GM12872 (cell line): ENCODE measurements at regions not wholly inside any gene's neighbourhood (a gene's known extent, or its start where the extent isn't known, plus 50 kb on each side); places are given as distances from the start of the nearest gene placed in this dataset.

Experiments used
- CTCF ChIP-seq: IDR thresholded peaks from 3 replicates; pipeline ENCODE4 v1.5.1; 2011; ENCODE audit warnings: low read depth, mild to moderate bottlenecking, low read length, moderate library complexity; ENCODE audit not compliant: insufficient read depth

GRCh38 chr5:179470201-179470600 is 80.2 kb upstream of the RUFY1 start:
- no peak for TF ChIP-seq CTCF

GRCh38 chr5:179468696-179469095 is 81.7 kb upstream of the RUFY1 start:
- no peak for TF ChIP-seq CTCF

GRCh38 chr5:179467441-179467840 is 82.9 kb upstream of the RUFY1 start:
- no peak for TF ChIP-seq CTCF

GRCh38 chr5:179464631-179465030 is 85.7 kb upstream of the RUFY1 start:
- TF ChIP-seq CTCF = no peak

GRCh38 chr5:179462040-179462439 is 88.3 kb upstream of the RUFY1 start:
- no peak for TF ChIP-seq CTCF

GRCh38 chr5:179461576-179461975 is 88.8 kb upstream of the RUFY1 start:
- TF ChIP-seq CTCF = no peak

GRCh38 chr5:179459771-179460170 is 90.6 kb upstream of the RUFY1 start:
- no peak for TF ChIP-seq CTCF

- TF ChIP-seq CTCF = no peak
Observed at GRCh38 chr5:179457612-179458011, 92.7 kb upstream of the RUFY1 start.
